HepG2 (cell line): ENCODE measurements at regions not wholly inside any gene's neighbourhood (a gene's known extent, or its start where the extent isn't known, plus 50 kb on each side); places are given as distances from the start of the nearest gene placed in this dataset.
"Not testable (repeated sequence)": the region's sequence is repeated elsewhere in the genome, so short reads cannot be mapped to it uniquely, and the experiment has no call there.

Experiments used
- CTCF ChIP-seq: sonication (generic); formaldehyde crosslinking; IDR thresholded peaks from 2 replicates; pipeline ENCODE4 v1.5.0; 2020; ENCODE audit warnings: mild to moderate bottlenecking, missing genetic modification reagents, moderate library complexity
- MLX ChIP-seq: IDR thresholded peaks from 2 replicates; pipeline ENCODE4 v1.6.1; 2016
- TBP ChIP-seq: sonication (generic); formaldehyde crosslinking; IDR thresholded peaks from 2 replicates; pipeline ENCODE4 v1.5.0; 2020; ENCODE audit warnings: missing genetic modification reagents

- not testable (repeated sequence) for TF ChIP-seq CTCF, TBP, MLX (CRISPR knock-in tag)
Measured at GRCh38 chr5:50613057-50613456, 53.4 kb upstream of the PARP8 start.
